NCI-H2196 (cell line): ENCODE measurements at regions not wholly inside any gene's neighbourhood (a gene's known extent, or its start where the extent isn't known, plus 50 kb on each side); places are given as distances from the start of the nearest gene placed in this dataset.

Experiments used
- DNase-seq: peaks from one replicate; lab custom pipeline; 2025; ENCODE audit not compliant: unreplicated experiment; lab: John Stamatoyannopoulos, UW

DNA sequence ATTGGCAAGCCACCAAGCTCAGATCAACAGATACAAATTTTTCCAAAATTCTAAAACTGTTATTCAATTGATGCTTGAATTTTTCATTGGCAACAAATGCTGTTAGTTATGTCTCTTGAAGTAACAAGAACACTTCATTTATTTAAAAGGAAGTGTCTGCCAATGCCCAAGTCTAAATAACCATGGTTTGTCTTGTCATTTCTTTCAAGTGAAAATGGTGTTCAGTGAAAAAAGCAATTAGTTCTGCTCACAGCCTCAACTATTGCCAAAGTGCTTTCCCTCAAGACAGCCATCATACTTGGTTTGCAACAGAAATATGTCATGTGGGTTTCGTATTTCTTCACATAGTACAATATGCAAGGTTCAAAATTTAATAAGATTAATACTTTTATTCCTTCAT is 312.6 kb upstream of the LMCD1 start:
- DNase-seq, result no peak

DNA sequence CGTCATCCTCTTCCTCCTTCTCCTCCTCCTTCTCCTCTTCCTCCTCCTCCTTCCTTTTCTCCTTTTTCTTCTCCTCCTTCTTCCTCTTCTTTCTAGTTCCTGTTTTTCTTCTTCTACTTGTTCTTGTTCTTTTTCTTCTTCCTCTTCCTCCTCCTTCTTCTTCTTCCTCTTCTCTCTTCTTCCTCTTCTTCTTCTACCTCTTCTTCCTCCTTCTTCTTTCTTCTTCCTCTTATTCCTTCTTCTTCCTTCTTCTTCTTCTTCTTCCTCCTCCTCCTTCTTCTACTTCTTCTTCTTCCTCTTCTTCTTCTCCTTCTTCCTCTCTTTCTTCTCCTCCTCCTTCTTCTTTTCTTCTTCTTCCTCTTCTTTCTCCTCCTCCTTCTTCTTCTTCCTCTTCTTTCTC is 310.2 kb upstream of the LMCD1 start:
- no peak for DNase-seq

DNA sequence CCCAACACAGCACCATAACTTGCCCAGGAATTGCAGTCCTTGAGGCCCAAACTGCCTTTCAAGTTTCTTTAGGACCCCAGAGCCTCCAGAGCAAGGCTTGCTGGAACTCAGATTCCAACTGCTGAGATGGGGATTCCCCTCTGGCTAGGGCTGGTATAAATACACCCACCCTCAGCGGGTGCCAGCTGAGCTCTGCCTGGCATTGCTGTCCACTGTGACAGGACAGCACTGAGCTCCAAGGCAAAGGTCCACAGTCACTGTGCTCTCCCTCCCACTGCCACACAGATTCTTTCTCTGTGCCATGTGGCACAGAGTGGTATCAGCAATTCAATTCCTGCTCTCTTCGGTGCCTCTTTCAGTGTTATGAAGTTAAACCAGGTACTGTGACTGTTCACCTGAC is 304.2 kb upstream of the LMCD1 start:
- no peak for DNase-seq

DNA sequence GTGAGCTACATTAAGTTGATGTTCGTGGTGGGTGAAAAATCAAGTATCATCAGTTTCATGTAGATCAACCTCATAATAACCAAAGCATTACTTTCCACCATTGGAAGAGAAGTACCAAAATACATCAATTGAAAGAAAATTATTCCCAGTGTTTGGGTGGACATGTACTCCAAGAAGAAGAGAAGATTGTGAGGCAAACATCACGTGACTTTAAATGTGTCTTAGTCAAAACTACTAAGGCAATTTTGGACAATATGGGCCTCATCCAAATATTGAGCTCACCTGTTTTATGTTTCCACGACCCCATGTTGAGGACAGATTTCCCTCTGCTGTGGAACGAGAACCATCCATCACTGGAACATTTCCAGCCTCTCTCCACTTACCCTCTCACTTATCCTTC is 303.0 kb upstream of the LMCD1 start:
- no peak for DNase-seq

DNA sequence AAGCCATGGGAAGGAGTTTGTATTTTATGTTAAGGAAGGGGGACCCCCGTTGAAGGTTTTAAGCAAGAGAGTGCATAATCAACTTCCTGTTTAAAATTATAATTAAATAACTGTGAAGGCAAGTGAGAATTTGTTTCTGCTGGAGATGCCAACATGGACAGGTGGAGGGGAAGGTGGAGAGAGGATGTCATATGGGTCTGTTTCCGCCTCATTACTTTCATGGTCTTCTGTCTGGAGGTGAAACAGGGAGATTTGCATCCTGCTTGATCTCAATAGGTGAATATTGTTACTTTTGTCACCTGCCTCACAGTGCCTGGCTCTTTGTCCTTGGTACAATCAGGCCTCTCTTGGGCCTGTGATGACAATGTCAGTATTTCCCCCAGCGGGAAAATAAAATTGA is 300.6 kb upstream of the LMCD1 start:
- DNase-seq, result no peak

DNA sequence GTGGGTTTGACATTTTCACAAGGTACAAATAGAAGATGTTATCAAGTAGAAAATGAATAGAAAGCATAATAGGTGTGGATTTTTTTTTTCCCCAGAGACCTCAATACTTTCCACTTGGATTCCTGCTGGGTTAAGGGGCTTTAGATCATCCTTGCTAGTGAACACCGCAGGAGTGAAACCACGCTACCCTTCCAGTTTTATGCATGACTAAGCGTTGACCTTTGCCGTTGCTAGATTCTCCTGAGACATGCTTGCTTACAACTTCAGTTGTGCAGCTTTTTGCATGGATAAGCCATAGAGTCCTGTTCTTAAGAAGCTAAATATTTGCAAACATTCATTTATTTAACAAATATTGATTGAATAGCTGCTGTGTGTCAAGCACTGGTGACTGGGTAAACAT is 299.7 kb upstream of the LMCD1 start:
- no peak for DNase-seq

DNA sequence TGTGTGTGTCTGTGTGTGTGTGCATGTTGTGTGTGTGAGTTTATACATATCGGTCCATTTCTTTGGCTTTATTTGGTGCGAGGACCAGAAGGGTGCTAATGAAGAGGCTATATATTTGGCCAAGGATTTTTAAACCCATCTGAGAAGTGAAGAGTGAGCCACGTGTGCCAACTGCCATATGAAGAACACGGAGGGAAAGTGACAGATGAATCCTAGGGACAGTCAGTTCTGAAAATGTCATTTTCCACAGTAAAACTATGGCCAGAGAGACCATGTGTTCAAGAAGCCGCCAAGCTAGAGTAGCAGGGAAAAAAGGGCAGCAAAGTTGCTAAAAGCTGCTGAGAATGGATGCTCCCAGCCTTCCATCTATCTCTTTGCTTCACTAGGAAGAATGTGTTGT is 297.3 kb upstream of the LMCD1 start:
- DNase-seq, result no peak

DNA sequence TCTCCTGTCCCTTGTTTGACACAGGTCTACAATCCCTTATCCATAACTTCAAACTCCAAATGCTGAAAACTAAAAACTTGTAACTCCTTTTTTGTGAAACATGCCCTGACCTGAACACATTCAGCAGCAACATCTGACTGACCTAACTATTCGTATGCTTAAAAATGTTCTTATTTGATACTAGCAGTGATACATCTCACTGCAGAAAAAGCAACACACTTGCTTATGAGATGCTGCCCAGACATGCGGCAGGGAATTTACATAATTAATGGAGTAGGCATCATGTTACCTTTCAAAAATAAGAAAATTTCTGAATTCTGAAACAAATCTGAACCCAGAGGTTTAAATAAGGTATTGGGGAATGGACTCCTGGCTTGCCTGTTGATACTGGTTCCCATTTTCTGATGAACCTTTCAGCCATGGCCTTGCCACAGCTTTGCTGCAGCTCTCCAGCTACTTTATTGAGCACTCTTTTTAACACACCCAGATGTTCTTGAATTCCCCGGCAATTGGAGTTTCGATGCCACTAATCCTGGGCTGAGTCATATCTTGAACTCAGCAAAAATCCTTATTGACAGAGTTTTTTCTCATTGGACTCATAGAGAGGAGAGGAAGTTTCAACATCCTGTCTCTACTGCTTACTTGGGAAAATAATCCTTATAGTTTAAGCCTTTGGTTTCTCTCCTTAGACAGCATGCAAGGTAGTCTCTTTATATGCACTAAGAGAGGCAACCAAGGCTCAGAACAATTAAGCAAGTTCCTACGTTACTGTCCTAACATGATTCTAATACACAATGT is 296.6 kb upstream of the LMCD1 start:
- no peak for DNase-seq

DNA sequence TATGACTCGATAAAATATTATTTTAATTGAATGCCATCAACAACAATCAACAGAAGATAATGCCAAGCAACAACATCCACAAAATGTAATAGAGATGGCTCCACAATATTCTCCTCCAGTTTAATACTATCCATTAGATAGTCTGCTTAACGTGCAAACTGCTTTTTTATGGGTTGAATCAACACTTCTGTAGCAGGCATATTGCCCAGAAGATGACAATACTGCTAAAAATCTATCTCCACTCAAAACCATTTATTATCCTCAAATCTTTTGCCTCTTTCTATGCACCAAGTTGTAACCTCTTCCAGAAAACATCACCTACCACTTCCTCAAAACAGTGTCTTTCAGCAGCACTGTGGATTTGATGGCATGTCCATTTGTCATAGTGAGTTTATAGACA is 295.7 kb upstream of the LMCD1 start:
- DNase-seq, result no peak

DNA sequence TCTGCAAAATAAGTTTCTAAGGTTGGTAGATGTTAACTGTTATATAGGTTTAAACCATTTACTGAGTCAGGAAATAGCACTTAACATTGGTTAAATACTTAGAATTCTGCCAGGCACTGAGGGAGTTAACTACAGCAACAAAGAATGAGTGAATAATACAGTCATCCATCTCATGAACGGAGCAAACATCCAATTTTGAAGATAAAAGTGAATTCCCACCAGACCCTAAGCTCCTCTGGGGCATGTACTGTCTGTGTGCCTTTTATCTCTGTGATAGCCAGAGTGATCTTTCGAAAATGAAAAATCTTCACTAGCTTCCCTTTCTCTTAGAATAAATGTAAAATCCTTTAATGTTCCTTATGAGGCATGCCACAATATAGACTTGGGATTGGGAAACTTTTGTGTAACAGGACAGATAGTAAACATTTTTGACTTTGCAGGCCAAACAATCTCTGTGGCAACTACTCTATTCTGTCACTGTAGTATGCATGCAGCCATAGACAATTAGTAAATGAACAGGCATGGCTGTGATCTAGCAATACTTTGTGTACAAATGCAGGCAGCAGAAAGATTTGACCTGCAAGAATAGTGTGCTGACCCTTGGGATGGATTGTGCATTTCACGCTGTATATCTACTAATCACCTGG is 294.5 kb upstream of the LMCD1 start:
- DNase-seq, result no peak

DNA sequence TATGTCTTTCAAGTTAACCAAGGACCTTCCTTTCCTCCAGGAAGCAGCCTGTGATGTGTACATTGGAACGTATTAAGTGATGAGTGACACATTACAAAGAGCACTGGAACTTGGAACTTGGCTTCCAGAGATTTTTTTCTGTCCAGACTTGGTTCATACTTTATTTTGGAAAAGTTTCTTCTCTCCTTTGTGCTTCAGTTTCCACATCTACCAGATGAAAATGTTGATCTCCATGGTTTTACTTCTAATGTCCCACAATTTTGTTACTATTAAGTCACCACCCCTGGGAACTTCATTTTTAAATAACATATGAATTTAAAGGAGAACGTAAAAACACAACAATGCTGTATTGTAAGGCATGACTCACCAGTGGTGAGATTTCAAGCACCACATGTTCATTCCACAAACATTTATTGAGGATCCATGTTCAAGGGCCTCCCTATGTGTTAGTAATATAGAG is 290.7 kb upstream of the LMCD1 start:
- DNase-seq, result no peak

DNA sequence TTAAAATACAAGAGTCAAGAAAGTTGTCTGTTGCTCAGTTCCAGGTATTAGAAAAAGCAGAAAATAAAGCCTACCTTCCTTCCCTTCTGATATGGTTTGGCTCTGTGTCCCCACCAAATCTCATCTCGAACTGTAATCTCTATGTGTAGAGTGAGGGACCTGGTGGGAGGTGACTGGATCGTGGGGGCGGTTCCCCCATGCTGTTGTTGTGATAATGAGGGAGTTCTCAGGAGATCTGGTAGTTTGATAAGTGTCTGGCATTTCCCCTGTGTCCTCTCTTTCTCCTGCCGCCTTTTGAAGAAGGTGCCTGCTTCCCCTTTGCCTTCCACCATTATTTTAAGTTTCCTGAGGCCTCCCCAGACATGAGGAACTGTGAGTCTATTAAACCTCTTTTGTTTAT is 288.8 kb upstream of the LMCD1 start:
- DNase-seq, result no peak

DNA sequence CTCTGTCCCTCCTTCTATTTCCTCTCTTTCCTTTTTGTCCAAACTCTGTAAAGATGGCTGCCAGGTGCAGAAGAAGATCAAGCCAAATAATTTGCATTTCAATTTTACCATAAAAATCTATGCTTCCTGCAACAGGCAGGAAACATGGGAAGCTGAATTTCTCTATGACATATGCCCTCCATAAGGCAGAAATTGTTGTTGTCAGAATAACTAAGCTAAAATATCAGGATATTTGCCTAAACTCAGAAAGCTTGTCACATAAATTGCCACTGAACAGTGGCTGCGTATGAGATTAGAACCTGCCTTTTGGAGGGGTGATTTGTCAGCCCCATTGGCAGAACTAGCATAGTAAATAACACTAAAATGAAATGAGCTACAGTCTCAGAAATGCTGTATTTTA is 288.3 kb upstream of the LMCD1 start:
- DNase-seq, result no peak

DNA sequence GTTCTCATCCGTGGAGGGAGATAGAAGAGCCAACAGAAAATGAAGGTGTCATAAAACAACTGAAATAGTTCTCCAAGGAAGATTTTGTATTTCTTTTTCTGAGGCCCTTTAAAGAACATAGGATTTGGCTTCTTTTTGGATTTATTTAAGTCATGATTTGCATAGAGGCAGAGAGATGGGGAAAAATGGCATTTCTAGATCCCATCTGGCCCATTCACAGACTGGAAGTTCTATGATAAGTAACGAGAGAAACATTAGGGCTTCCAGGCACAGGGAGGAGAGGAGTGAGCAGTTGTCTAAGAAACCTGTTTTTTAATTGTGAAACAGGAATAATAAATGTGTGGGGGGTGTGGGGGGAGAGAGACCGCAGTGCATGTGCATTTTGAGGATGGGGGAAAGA is 285.8 kb upstream of the LMCD1 start:
- no peak for DNase-seq

DNA sequence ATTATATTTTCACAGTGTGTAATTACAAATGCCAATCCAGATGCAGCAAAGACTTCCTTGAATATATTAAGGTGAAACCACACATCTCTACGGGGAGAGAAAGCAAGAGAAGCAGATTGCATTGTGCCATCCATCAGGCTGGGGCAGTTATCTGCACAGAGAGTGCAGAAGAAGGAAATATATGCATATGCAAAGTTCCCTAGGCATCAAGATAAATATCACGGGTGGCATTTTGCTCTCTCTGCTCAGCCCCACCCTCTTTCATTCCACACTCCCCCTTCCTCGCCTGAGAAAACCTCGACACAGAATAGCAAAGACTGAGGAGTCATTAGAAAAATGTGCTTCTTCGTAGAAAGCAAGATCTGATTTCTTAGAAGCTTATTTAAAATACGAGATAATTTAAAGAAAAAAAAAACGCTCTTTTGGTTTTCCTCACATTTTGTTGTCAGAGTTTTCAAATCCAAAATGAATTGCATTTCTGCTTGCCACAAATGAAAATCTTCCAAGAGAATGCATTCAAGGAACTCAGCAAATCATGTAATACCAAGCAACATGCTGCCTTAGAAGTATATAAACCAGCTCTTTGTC is 283.2 kb upstream of the LMCD1 start:
- no peak for DNase-seq

DNA sequence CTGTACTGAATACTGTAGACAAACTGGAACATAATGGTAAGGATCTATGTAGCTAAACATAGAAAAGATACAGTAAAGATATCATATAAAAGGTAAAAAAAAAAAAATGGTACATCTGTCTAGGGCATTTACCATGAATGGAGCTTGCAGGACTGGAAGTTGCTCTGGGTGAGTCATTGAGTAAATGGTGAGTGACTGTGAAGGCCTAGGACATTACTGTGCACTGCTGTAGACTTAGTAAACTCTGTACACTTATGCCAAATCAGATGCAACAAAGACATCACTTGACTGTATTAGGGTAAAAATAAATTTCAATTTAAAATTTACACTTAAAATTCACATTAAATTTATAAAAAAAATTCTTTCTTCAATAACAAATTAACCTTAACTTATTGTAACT is 281.3 kb upstream of the LMCD1 start:
- no peak for DNase-seq

DNA sequence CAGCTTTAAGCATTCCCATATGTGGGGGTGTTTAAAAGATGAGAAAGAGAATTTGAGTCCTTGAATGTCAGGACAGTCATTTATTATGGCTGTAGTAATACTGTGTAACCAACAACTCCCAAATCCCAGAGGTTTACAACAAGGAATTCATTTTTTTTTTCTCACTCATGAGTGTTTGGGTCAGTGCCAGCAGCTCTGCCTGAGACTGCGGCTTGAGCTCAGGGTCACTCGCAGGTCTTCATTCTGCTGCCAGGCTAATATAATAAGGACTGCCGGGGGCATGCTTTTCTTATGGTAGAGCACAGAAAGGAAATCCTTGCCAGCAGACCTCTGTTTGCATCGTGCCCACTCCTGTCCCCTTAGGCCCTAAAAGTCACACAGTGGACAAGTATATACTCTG is 277.9 kb upstream of the LMCD1 start:
- DNase-seq, result no peak

DNA sequence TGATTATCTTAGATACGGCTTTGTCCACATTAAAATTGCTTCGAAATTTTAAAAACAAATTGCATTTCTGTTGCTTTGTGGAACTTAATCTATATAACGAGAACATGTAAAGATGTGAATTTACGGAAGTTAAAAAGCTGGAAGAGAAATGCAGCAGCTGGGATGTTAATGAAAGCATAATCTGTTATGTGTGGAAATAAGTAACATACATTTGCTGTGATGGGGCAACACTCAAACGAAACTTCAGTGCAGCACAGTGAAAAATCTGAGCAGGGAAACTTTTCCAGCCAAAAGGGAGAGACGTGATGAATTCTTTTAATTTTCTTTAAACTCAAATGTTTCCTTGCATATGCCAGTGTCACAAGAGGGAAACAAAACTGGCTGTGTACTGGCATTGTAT is 276.7 kb upstream of the LMCD1 start:
- DNase-seq, result no peak

DNA sequence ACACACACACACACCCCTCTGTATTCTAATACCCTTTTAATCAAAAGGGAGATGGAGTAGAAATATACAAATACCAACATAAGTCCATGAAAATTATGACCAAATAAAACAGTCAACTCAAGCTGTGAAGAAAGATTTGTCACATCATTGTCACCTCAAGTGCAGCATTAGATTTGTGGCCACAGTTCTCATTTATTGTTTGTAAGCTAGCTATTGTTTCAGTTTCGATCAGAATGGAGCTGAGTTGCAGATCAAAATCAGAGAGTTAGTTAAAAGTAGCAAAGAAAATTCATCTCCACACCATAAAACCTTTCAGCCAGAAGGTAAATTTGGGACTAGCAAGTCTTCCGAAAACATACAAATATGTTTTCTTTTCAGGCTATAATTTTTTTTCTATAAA is 267.7 kb upstream of the LMCD1 start:
- DNase-seq, result no peak

DNA sequence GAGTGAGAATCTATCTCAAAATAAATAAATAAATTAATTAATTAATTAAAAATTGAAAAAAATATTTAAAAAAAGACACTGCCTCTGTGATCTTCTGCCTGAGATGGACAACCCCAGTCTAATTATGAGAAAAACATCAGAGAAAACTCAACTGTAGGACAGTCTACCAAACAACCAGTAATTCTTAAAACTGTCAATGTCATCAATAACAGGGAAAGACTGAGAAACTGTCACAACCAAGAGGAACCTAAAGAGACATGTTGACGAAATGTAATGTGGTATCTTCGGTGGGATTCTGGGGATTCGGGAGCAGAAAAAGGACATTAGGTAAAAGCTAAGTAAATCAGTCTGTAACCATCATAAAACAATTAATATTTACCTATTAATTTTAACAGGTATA is 265.4 kb upstream of the LMCD1 start:
- no peak for DNase-seq

DNA sequence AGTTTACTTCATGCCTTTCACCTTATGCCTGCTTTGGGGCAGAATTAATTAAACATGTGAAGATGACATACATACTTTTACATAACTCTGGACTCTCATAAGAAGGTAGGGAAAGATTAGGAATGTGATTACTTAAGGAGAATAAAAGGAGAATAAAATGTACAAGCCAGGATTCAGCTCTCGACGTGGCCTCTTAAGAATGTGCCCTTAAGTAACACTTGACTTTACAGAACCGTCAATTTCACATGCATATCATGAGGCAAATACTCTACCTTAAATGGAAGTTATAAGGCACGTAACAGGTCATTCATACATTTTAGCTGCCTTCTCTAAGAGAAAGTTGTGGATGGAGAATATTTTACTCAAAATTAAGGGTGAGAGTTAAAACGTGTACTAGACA is 263.7 kb upstream of the LMCD1 start:
- DNase-seq, result no peak

DNA sequence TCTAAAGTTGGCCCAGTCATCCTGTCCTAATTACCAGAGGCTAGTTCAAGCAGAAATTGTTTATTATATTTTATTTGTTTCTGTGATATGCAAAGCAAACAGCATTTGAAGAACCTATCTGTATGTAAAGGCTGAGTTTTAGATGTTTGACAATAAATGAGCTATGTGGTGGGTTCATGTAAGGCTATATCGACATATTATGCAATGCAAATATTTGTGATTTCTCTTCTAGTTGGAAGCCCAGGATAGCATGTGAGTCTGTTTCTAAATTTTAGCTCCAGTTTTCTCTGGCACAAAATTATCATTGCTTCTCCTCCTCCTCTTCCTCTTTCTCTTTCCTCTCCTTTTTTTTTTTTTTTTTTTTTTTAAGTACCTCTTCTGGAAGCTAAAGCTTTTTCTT is 263.2 kb upstream of the LMCD1 start:
- DNase-seq, result no peak

DNA sequence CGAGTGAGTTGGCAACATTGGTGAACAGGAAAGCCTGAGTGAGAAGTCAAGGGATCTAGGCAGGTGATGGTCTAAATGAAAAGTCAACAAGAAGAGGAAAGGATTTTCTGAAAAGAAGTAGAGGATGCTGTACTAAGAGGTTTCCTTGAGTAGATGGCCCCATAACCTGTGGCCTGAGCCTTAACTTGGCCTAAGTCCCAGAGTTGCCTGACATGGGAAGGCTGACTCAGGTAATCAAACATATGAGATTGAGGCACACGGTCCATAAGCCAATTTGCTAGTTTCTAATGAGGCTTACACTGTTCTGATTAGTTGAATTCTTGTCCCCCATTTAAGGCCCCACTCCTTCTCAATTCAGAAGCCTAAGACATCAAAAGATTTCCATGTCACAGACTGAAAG is 262.5 kb upstream of the LMCD1 start:
- DNase-seq, result no peak
